HCT116 (cell line): ENCODE measurements at regions not wholly inside any gene's neighbourhood (a gene's known extent, or its start where the extent isn't known, plus 50 kb on each side); places are given as distances from the start of the nearest gene placed in this dataset.

ENCODE experiments used
- ATAC-seq: fragments of 200-7000 bp; cut with Tn5 transposase; 2 replicates; pipeline ENCODE4 v1.9.1; 2020; ENCODE audit warnings: mild to moderate bottlenecking, moderate library complexity
- BruUV-seq: library from RNA; stranded (reverse); fragments of 400-500 nt; replicated peaks from 2 replicates; lab custom pipeline; 2021; lab: Mats Ljungman, UMichigan
- CTCF ChIA-PET: fragments of 300-600 bp; sonication (Branson Sonifier 250); formaldehyde crosslinking; loops from one replicate; lab custom pipeline; 2021; ENCODE audit warnings: antibody characterized with exemption; lab: Charles Lee
- POLR2A ChIA-PET: fragments of 300-600, 350-600 bp; sonication (Branson Sonifier 250); formaldehyde crosslinking; loops from one replicate; lab custom pipeline; 2021; ENCODE audit warnings: antibody characterized with exemption; lab: Charles Lee
- RAD21 ChIA-PET, 2 experiments: fragments of 300-600 bp; sonication (Branson Sonifier 250); formaldehyde crosslinking; loops; one replicate each; lab custom pipeline; 2023; ENCODE audit warnings: low total read pairs in 2 of 2; ENCODE audit not compliant: uncharacterized antibody in 2 of 2, unreplicated experiment in 2 of 2, low non-redundant PET in 1 of 2; lab: Charles Lee
- DNase-seq: peaks from one replicate; pipeline ENCODE4 v3.0.0-alpha.2; 2010; ENCODE audit warnings: low read depth, low spot score
- H2AFZ ChIP-seq: fragments of 200-600 bp; shearing (Covaris generic), sonication (generic); 2 replicates; pipeline ENCODE4 v1.6.1; 2017; ENCODE audit warnings: low read depth, mixed run types, mixed read lengths, antibody characterized with exemption, low read length; ENCODE audit not compliant: poor library complexity, severe bottlenecking
- H3K27ac ChIP-seq: 2 replicates; pipeline ENCODE4 v1.5.1; 2012; ENCODE audit warnings: low read depth, low read length
- H3K27me3 ChIP-seq: fragments of 200-600 bp; sonication (generic); 2 replicates; pipeline ENCODE4 v1.6.1; 2016; ENCODE audit warnings: mixed run types, low read length, mixed read lengths; ENCODE audit not compliant: insufficient read depth
- H3K36me3 ChIP-seq, 2 experiments: fragments of 200-500 bp in 1 of 2; fragments of 200-600 bp in 1 of 2; sonication (Bioruptor generic) in 1 of 2; sonication (generic) in 1 of 2; 2 replicates each; pipeline versions ENCODE4 v1.5.1 to v1.6.1; 2014 to 2016; ENCODE audit warnings: low read length in 2 of 2, inconsistent platforms in 1 of 2, mixed read lengths in 1 of 2, mixed run types in 1 of 2; ENCODE audit not compliant: insufficient read depth in 2 of 2, control insufficient read depth in 1 of 2
- H3K4me1 ChIP-seq, 2 experiments: fragments of 200-600 bp in 1 of 2; sonication (generic) in 1 of 2; 2 replicates each; pipeline versions ENCODE4 v1.5.1 to v1.6.1; 2012 to 2017; ENCODE audit warnings: low read length in 2 of 2, inconsistent platforms in 1 of 2, mild to moderate bottlenecking in 1 of 2, mixed read lengths in 1 of 2, mixed run types in 1 of 2, moderate library complexity in 1 of 2; ENCODE audit not compliant: insufficient read depth in 2 of 2, control insufficient read depth in 1 of 2
- H3K4me2 ChIP-seq: fragments of 200-600 bp; sonication (generic); 2 replicates; pipeline ENCODE4 v1.6.1; 2017; ENCODE audit warnings: mixed run types, low read length, mixed read lengths
- H3K4me3 ChIP-seq, 2 experiments: fragments of 200-600 bp in 1 of 2; sonication (generic) in 1 of 2; replicated peaks in 1 of 2; 2 replicates each; pipeline ENCODE4 v1.5.1; 2011 to 2016; ENCODE audit warnings: low read length in 2 of 2, control low read depth in 1 of 2, low read depth in 1 of 2, mild to moderate bottlenecking in 1 of 2, mixed read lengths in 1 of 2, mixed run types in 1 of 2
- H3K79me2 ChIP-seq: fragments of 200-600 bp; sonication (generic); 2 replicates; pipeline ENCODE4 v1.6.1; 2017; ENCODE audit warnings: mild to moderate bottlenecking, mixed run types, low read length, moderate library complexity, mixed read lengths; ENCODE audit not compliant: insufficient read depth
- H3K9ac ChIP-seq: fragments of 200-600 bp; sonication (generic); 2 replicates; pipeline ENCODE4 v1.6.1; 2016; ENCODE audit warnings: low read length, mixed read lengths
- H3K9me2 ChIP-seq: fragments of 200-600 bp; sonication (generic), shearing (Covaris generic); 2 replicates; pipeline ENCODE4 v1.6.1; 2017; ENCODE audit warnings: mixed run types, mild to moderate bottlenecking, moderate library complexity; ENCODE audit not compliant: insufficient read depth
- H3K9me3 ChIP-seq, 2 experiments: fragments of 200-500 bp in 1 of 2; fragments of 200-600 bp in 1 of 2; sonication (Bioruptor generic) in 1 of 2; sonication (generic) in 1 of 2; 2 replicates each; pipeline ENCODE4 v1.6.1; 2014 to 2017; ENCODE audit warnings: low read length in 2 of 2, mixed read lengths in 2 of 2, inconsistent platforms in 1 of 2, low read depth in 1 of 2, mild to moderate bottlenecking in 1 of 2, mixed run types in 1 of 2, moderate library complexity in 1 of 2; ENCODE audit not compliant: control insufficient read depth in 1 of 2, insufficient read depth in 1 of 2
- H4K20me1 ChIP-seq: fragments of 200-600 bp; sonication (generic), shearing (Covaris generic); 2 replicates; pipeline ENCODE4 v1.6.1; 2017; ENCODE audit warnings: mixed run types, mild to moderate bottlenecking, moderate library complexity; ENCODE audit not compliant: insufficient read depth
- CBX3 ChIP-seq: IDR thresholded peaks from 2 replicates; pipeline ENCODE4 v1.6.1; 2012; ENCODE audit warnings: low read depth
- JUND ChIP-seq: IDR thresholded peaks from 2 replicates; pipeline ENCODE4 v1.6.1; 2012
- YY1 ChIP-seq: IDR thresholded peaks from 2 replicates; pipeline ENCODE4 v1.6.1; 2011; ENCODE audit warnings: low read length, low read depth, moderate library complexity, mild to moderate bottlenecking; ENCODE audit not compliant: insufficient replicate concordance; ENCODE audit errors: extremely low read depth
- intact Hi-C: fragments of 100-400 bp; cut with micrococcal nuclease; formaldehyde crosslinking; loops from 2 replicates; pipeline ENCODE4 v1.10.0; 2022
- TF ChIP-seq, protein P1 (sequence below): IDR thresholded peaks from 2 replicates; pipeline ENCODE4 v1.6.1; 2011; ENCODE audit warnings: mild to moderate bottlenecking, low read length, moderate library complexity; ENCODE audit not compliant: insufficient replicate concordance; ENCODE audit errors: extremely low read depth
- TF ChIP-seq, protein P2 (sequence below): IDR thresholded peaks from 2 replicates; pipeline ENCODE4 v1.6.1; 2012; ENCODE audit warnings: low read depth

DNA sequence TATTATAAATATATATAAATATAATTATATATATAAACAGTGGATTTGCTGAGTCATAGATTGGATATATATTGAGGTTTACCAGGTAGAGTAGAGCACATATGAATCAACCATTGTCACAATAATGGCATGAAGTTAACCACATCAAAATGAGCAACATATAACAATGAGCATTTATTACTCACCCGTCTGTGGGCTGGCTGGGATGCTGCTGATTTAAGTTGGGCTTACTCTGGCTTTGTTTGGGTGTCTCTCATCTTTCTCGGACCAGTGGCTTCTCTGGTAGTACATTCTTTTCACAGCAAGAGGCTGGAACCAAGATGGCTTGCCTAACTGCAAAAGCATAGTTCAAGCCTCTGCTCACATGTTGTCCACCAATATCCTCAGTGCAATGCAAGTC is 111.7 kb upstream of the TAPT1 start:
- no peaks in the 10 kb centered on the region for H4K20me1 ChIP-seq
- H3K4me2 ChIP-seq = no peak overlapping the region
- TF ChIP-seq, protein P1, sequence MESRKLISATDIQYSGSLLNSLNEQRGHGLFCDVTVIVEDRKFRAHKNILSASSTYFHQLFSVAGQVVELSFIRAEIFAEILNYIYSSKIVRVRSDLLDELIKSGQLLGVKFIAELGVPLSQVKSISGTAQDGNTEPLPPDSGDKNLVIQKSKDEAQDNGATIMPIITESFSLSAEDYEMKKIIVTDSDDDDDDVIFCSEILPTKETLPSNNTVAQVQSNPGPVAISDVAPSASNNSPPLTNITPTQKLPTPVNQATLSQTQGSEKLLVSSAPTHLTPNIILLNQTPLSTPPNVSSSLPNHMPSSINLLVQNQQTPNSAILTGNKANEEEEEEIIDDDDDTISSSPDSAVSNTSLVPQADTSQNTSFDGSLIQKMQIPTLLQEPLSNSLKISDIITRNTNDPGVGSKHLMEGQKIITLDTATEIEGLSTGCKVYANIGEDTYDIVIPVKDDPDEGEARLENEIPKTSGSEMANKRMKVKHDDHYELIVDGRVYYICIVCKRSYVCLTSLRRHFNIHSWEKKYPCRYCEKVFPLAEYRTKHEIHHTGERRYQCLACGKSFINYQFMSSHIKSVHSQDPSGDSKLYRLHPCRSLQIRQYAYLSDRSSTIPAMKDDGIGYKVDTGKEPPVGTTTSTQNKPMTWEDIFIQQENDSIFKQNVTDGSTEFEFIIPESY = no peak
- TF ChIP-seq, protein P2, sequence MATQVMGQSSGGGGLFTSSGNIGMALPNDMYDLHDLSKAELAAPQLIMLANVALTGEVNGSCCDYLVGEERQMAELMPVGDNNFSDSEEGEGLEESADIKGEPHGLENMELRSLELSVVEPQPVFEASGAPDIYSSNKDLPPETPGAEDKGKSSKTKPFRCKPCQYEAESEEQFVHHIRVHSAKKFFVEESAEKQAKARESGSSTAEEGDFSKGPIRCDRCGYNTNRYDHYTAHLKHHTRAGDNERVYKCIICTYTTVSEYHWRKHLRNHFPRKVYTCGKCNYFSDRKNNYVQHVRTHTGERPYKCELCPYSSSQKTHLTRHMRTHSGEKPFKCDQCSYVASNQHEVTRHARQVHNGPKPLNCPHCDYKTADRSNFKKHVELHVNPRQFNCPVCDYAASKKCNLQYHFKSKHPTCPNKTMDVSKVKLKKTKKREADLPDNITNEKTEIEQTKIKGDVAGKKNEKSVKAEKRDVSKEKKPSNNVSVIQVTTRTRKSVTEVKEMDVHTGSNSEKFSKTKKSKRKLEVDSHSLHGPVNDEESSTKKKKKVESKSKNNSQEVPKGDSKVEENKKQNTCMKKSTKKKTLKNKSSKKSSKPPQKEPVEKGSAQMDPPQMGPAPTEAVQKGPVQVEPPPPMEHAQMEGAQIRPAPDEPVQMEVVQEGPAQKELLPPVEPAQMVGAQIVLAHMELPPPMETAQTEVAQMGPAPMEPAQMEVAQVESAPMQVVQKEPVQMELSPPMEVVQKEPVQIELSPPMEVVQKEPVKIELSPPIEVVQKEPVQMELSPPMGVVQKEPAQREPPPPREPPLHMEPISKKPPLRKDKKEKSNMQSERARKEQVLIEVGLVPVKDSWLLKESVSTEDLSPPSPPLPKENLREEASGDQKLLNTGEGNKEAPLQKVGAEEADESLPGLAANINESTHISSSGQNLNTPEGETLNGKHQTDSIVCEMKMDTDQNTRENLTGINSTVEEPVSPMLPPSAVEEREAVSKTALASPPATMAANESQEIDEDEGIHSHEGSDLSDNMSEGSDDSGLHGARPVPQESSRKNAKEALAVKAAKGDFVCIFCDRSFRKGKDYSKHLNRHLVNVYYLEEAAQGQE = no peak
- TF ChIP-seq CBX3 = no peak
- TF ChIP-seq YY1 = no peak
- TF ChIP-seq JUND = no peak
- TF ChIP-seq, all 23 proteins: peak for 0
- no peak overlapping the region for H3K27ac ChIP-seq
- intact Hi-C loops = no loop called here
- H3K9me3 ChIP-seq = no peaks in the 10 kb centered on the region
- CTCF ChIA-PET = no interaction called here
- no TSS peak for BruUV-seq
- H3K4me3 ChIP-seq = no peak overlapping the region
- RAD21 ChIA-PET = no interaction called here
- no peaks in the 10 kb centered on the region for H3K36me3 ChIP-seq
- H3K9ac ChIP-seq = no peak overlapping the region
- POLR2A ChIA-PET = no interaction called here
- DNase-seq (no peak), ATAC-seq (no peak)
- H2AFZ ChIP-seq = no peak overlapping the region
- no peaks in the 10 kb centered on the region for H3K79me2 ChIP-seq
- no peaks in the 10 kb centered on the region for H3K9me2 ChIP-seq
- no peaks in the 10 kb centered on the region for H3K4me1 ChIP-seq
- H3K27me3 ChIP-seq = peaks cover 24% of the 10 kb centered on the region
